ENCODE measurements at regions not wholly inside any gene's neighbourhood (a gene's known extent, or its start where the extent isn't known, plus 50 kb on each side); places are given as distances from the start of the nearest gene placed in this dataset.

DNA sequence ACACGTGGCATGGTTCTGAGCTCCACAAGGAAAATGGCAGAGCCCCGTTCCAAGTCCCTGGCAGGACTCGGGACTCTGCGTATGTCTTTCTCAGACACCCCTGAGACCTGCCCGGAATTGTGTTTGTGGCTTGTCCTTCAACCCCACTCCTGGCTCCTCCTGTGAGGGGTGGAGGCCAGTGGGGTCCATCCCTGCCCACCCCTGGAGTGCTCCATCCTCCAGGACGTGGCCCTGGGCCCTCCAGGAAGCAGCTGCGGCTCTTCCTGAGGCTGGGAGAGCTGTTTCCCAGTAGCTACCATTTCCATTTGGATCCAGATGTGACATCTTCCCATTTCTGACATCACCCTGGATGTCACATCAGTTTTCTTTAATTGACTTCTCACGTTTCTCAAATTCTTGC, 118.7 kb upstream of the C1QTNF9B start:
- H3K27ac Mint-ChIP-seq: no peak overlapping the region
- ChIA-PET POLR2A (no interaction called here), CTCF (interaction anchor here (1.6 kb wide), 1 partner anchor 213 kb away, joined by 5 read pairs; no protein-coding TSS in a partner anchor)

DNA sequence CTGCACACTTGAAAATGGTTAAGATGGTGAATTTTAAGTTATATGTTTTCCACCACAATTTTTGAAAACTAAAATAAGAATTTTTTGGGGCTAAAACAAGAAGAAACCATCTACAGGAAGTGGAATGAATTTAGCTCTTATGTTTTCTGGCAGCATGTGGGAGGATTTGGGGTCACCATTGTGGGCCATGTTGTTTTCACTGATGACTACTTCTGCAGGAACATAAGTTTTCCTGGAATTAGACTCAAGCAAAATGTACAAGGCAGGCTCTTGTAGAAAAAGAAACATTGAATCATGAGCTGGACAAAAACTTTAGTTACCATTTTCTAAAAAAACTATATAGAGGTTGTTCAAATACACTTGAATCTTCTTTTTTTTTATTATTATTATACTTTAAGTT, 125.3 kb upstream of the C1QTNF9B start:
- DNase-seq: no peak
- no peak for ATAC-seq
- no peak overlapping the region for H3K4me3 Mint-ChIP-seq
- H3K27ac Mint-ChIP-seq: no peak overlapping the region
- H3K4me1 Mint-ChIP-seq (ENCODE audit: low read depth): peaks cover 10% of the 10 kb centered on the region
- POLR2A ChIA-PET: no interaction called here
- CTCF ChIA-PET: interaction anchor here (0.9 to 6.5 kb wide), 7 partner anchors 15 to 204 kb away, joined by 3 to 82 read pairs (median 6); partner anchors contain the start of gene SPATA13
- H3K9me3 Mint-ChIP-seq (ENCODE audit: insufficient read depth): no peaks in the 10 kb centered on the region
- H3K36me3 Mint-ChIP-seq (ENCODE audit: low read depth): no peaks in the 10 kb centered on the region
- peaks cover 2% of the 10 kb centered on the region for H3K27me3 Mint-ChIP-seq (ENCODE audit: low read depth)

More for the DNA sequence above, 118.7 kb upstream of the C1QTNF9B start:
- ATAC-seq (no peak), DNase-seq (no peak)
- Mint-ChIP-seq H3K27me3 (ENCODE audit: low read depth) (no peaks in the 10 kb centered on the region), H3K4me3 (no peak overlapping the region), H3K36me3 (ENCODE audit: low read depth) (no peaks in the 10 kb centered on the region), H3K9me3 (ENCODE audit: insufficient read depth) (no peaks in the 10 kb centered on the region), H3K4me1 (ENCODE audit: low read depth) (no peaks in the 10 kb centered on the region)

DNA sequence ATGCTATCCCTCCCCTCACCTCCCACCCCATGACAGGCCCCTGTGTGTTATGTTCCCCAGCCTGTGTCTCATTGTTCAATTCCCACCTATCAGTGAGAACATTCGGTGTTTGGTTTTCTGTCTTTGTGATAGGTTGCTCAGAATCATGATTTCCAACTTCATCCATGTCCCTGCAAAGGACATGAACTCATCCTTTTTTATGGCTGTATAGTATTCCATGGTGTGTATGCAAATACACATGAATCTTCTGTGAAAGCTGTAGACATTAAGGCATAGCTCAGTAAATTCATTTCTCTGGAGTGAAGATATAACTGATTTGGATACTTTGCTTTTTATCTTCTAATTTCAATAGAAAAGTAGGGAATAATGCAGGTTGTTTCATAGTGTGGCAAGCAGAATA, 125.8 kb upstream of the C1QTNF9B start:
- H3K4me3 Mint-ChIP-seq: no peak overlapping the region
- H3K27ac Mint-ChIP-seq: no peak overlapping the region
- ChIA-PET POLR2A (no interaction called here), CTCF (interaction anchor here (0.9 to 6.5 kb wide), 6 partner anchors 15 to 204 kb away, joined by 3 to 82 read pairs (median 7); partner anchors contain the start of gene SPATA13)
- ATAC-seq (no peak), DNase-seq (no peak)
- no peaks in the 10 kb centered on the region for H3K36me3 Mint-ChIP-seq (ENCODE audit: low read depth)
- H3K27me3 Mint-ChIP-seq (ENCODE audit: low read depth): peaks cover 3% of the 10 kb centered on the region
- peaks cover 10% of the 10 kb centered on the region for H3K4me1 Mint-ChIP-seq (ENCODE audit: low read depth)
- no peaks in the 10 kb centered on the region for H3K9me3 Mint-ChIP-seq (ENCODE audit: insufficient read depth)

DNA sequence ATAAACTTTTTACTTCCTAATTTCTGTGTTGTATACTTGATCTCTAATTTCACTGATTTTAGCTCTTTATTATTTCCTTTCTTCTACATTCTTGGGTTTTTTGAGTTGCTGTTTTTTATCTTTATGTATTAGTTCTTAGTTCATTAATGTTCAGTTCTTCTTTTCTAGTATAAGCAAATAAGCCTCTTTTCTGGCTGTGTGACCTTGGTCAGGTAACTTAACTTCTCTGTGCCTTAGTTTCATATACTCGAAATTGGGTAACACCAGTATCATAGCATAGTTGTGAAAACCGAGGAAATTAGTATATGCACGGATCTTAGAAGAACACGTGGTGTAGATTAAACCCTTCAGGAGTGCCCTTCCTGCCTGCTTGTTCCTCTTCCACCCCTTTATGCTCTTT, 130.2 kb upstream of the C1QTNF9B start:
- no peaks in the 10 kb centered on the region for H3K36me3 Mint-ChIP-seq (ENCODE audit: low read depth)
- no peaks in the 10 kb centered on the region for H3K9me3 Mint-ChIP-seq (ENCODE audit: insufficient read depth)
- ATAC-seq (no peak), DNase-seq (no peak)
- H3K4me3 Mint-ChIP-seq: no peak overlapping the region
- ChIA-PET CTCF (interaction anchor here (1.3 kb wide), 1 partner anchor 106 kb away, joined by 3 read pairs; no protein-coding TSS in a partner anchor), POLR2A (no interaction called here)
- no peak overlapping the region for H3K27ac Mint-ChIP-seq
- peaks cover 22% of the 10 kb centered on the region for H3K27me3 Mint-ChIP-seq (ENCODE audit: low read depth)
- peaks cover 7% of the 10 kb centered on the region for H3K4me1 Mint-ChIP-seq (ENCODE audit: low read depth)

DNA sequence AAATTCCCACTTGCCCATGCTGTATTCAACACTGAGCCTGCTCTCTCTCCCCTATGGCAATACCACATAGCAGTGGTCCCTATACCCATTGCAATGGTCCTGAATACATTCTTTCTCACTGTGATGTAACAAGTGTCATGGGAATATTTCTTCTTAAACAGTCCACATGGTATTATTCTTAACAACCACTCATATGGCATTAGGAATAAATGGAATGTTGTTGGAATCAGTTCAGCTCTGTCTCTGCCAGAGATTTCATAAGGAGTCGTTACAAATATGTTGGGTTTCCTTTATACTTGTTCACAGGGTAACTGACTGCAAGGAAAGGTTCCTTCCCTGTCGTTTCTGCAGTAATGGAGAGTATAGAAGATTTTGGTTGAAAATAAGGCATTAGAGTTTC, 128.3 kb upstream of the SPATA13 start:
- H3K9me3 Mint-ChIP-seq (ENCODE audit: insufficient read depth): no peaks in the 10 kb centered on the region
- CTCF ChIA-PET: interaction anchor here (2.3 kb wide), 1 partner anchor 196 kb away, joined by 5 read pairs; no protein-coding TSS in a partner anchor

DNA sequence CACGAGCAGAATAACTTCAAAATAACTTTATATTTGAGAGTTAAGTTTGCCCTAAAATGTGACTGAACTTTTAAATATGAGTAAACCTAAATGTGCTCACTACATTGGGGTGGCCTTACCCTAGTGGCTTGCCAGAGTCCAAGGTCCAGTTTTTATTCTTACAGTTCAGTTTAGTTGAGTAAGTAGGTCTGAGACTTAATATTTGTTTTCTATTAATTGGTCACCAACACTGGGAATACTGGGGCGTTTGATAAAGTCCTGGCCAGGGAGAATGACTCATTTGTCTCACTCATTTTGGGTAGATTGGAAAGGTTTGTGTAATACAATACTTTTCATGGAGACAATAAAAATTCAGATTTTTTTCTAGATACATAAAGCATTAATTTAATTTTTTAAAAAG, 127.8 kb upstream of the SPATA13 start:
- H3K36me3 Mint-ChIP-seq (ENCODE audit: low read depth): no peaks in the 10 kb centered on the region
- CTCF ChIA-PET: interaction anchor here (2.3 kb wide), 1 partner anchor 196 kb away, joined by 5 read pairs; no protein-coding TSS in a partner anchor
- peaks cover 20% of the 10 kb centered on the region for H3K27me3 Mint-ChIP-seq (ENCODE audit: low read depth)
- no peaks in the 10 kb centered on the region for H3K9me3 Mint-ChIP-seq (ENCODE audit: insufficient read depth)
- no peak overlapping the region for H3K4me3 Mint-ChIP-seq
- DNase-seq: no peak
- POLR2A ChIA-PET: no interaction called here
- H3K27ac Mint-ChIP-seq: no peak overlapping the region
- no peaks in the 10 kb centered on the region for H3K4me1 Mint-ChIP-seq (ENCODE audit: low read depth)
- ATAC-seq: no peak

More for the DNA sequence above, 128.3 kb upstream of the SPATA13 start:
- H3K27ac Mint-ChIP-seq: no peak overlapping the region
- POLR2A ChIA-PET: no interaction called here
- no peaks in the 10 kb centered on the region for H3K36me3 Mint-ChIP-seq (ENCODE audit: low read depth)
- no peak for DNase-seq
- no peak for ATAC-seq
- H3K4me1 Mint-ChIP-seq (ENCODE audit: low read depth): no peaks in the 10 kb centered on the region
- H3K27me3 Mint-ChIP-seq (ENCODE audit: low read depth): peaks cover 22% of the 10 kb centered on the region
- H3K4me3 Mint-ChIP-seq: no peak overlapping the region

DNA sequence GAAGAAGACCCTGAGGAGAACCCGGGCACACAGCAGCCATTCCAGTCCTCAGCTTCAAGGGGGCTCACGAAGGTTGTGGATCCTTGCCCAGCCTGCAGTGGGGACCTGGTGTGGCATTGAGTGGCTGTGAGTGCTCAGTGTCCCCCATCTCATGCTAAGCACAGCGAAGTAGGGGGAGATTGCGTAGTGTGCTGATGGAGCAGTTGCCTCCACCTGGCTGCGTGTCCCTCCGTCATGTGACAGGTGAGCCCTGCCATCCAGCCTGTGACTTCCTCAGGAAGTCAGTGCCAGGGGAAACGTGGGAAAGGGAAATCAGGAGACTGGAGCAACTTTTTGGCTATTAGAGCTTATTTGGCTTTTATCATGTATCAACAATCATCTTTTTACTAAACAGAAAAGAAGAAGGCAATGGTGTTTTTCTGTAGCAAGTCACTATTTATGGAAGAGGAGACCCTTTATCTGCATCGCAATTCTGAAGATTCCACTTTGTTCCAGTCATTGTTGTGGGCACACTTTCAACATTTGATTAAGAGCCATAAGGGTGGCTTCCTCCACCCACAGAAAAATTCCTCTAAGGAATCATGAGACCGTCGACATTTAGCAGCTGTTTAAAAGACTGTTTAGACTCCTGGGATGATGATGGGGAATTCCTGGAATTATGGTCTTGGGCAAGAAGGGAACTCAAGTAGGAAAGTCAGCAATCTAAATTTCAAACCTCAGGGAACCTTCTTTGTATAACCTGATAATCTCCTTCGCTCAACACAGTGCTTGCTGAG, 126.8 kb upstream of the SPATA13 start:
- ChIA-PET CTCF (interaction anchor here (1.3 to 2.3 kb wide), 3 partner anchors 13 to 195 kb away, joined by 4 to 9 read pairs (median 5); no protein-coding TSS in a partner anchor), POLR2A (no interaction called here)
- Mint-ChIP-seq H3K27me3 (ENCODE audit: low read depth) (peaks cover 16% of the 10 kb centered on the region), H3K4me1 (ENCODE audit: low read depth) (peaks cover 6% of the 10 kb centered on the region), H3K4me3 (no peak overlapping the region), H3K9me3 (ENCODE audit: insufficient read depth) (no peaks in the 10 kb centered on the region), H3K36me3 (ENCODE audit: low read depth) (no peaks in the 10 kb centered on the region), H3K27ac (no peak overlapping the region)
- ATAC-seq (no peak), DNase-seq (no peak)

DNA sequence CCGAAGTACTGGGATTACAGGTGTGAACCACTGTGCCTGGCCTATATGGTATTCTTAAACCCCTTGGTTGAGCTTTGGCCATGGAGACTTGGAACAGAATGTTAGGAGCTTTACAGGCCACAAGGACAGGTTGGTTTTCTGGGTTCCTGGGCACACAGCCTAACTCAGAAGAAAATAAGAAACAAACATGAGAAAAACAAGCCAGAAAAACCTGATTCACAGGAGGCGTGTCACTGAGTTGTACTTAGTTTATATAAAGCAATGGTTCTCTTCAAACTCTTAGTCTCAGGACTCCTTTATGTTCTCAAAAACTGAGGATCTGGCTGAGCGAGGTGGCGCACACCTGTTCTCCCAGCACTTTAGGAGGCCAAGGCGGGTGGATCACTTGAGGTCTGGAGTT, 125.1 kb upstream of the SPATA13 start:
- POLR2A ChIA-PET: interaction anchor here (0.6 to 0.7 kb wide), 2 partner anchors 182 to 547 kb away, joined by 3 read pairs; no protein-coding TSS in a partner anchor
- DNase-seq: no peak
- peaks cover 8% of the 10 kb centered on the region for H3K4me1 Mint-ChIP-seq (ENCODE audit: low read depth)
- CTCF ChIA-PET: interaction anchor here (1.1 to 2.2 kb wide), 4 partner anchors 15 to 193 kb away, joined by 3 to 9 read pairs (median 4); no protein-coding TSS in a partner anchor
- no peaks in the 10 kb centered on the region for H3K36me3 Mint-ChIP-seq (ENCODE audit: low read depth)
- no peaks in the 10 kb centered on the region for H3K9me3 Mint-ChIP-seq (ENCODE audit: insufficient read depth)
- no peak overlapping the region for H3K4me3 Mint-ChIP-seq
- ATAC-seq: no peak
- no peak overlapping the region for H3K27ac Mint-ChIP-seq
- peaks cover 12% of the 10 kb centered on the region for H3K27me3 Mint-ChIP-seq (ENCODE audit: low read depth)

DNA sequence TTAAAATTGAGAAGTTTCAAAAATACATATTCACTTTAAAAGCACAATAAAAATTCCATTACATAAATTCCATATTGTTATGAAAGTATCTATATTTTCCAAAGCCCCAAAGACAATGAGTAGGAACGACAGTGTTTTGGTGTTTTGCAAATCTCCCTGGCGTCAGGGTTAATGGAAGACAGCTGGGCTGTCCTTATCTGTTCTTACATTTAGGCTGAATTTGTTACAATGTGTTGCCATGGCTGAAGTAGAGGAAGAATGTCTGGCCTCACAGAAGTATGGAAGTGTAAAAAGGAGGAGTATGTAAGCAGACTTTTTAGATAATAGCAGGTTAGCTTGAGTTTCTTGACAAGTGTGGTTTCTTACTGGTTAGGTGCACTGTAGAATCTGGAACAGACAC, 124.4 kb upstream of the SPATA13 start:
- no peak for ATAC-seq
- Mint-ChIP-seq H3K27ac (no peak overlapping the region), H3K9me3 (ENCODE audit: insufficient read depth) (no peaks in the 10 kb centered on the region), H3K36me3 (ENCODE audit: low read depth) (no peaks in the 10 kb centered on the region), H3K4me3 (no peak overlapping the region), H3K4me1 (ENCODE audit: low read depth) (peaks cover 9% of the 10 kb centered on the region), H3K27me3 (ENCODE audit: low read depth) (peaks cover 6% of the 10 kb centered on the region)
- no peak for DNase-seq
- ChIA-PET CTCF (interaction anchor here (1.6 kb wide), 1 partner anchor 192 kb away, joined by 3 read pairs; no protein-coding TSS in a partner anchor), POLR2A (no interaction called here)

DNA sequence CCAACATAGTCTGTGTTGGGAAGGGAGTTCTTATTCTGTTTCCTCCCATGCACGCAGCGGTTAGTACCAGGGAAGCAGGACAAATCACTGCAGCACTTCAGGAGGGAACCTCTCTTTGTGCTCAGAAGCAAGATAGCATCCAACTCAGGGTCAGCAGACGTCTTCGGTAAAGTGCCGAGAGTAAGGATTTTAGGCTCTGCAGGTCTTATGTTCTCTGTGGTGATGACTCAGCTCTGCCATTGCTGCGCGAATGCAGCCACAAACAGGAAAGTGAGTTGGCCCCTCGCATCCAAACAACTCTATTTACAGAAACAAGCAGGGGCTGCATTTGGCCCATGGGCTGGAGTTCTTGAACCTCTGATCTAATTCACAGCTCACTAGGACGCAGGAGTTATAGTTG, 122.1 kb upstream of the SPATA13 start:
- H3K27me3 Mint-ChIP-seq (ENCODE audit: low read depth): no peaks in the 10 kb centered on the region
- peak overlapping the region; percentile 27 for H3K27ac Mint-ChIP-seq
- DNase-seq (peak; percentile 42), ATAC-seq (peak; percentile 76)
- H3K4me3 Mint-ChIP-seq: no peak overlapping the region
- no peaks in the 10 kb centered on the region for H3K36me3 Mint-ChIP-seq (ENCODE audit: low read depth)
- no peaks in the 10 kb centered on the region for H3K9me3 Mint-ChIP-seq (ENCODE audit: insufficient read depth)
- ChIA-PET POLR2A (no interaction called here), CTCF (interaction anchor here (0.7 to 1.6 kb wide), 3 partner anchors 15 to 17 kb away, joined by 3 to 5 read pairs (median 5); no protein-coding TSS in a partner anchor)
- peaks cover 9% of the 10 kb centered on the region for H3K4me1 Mint-ChIP-seq (ENCODE audit: low read depth)

DNA sequence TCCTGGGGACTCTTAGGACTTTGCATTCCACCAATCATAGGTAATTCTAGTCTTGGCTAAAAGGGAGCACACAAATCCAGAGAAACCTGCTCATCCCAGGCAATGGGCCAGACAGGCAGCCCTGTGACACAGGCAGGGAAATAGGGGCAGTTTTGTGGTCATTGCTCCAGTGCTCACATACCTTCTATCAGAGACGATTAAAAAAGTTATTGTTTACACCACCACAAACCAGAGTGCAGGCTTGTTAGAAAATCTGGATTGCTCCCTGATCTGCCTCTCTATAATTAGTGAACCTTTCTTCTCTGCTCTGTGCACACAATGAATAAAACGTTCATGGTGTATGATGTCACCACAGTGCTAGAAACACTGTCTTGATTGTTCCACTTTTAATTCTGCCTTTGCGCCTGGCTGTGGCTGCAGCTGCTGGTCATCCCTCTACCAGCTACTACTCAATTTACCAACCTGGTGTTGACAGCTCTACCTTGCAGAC, 121.6 kb upstream of the SPATA13 start:
- Mint-ChIP-seq H3K4me1 (ENCODE audit: low read depth) (peaks cover 9% of the 10 kb centered on the region), H3K27me3 (ENCODE audit: low read depth) (no peaks in the 10 kb centered on the region), H3K36me3 (ENCODE audit: low read depth) (no peaks in the 10 kb centered on the region), H3K27ac (no peak overlapping the region), H3K4me3 (no peak overlapping the region), H3K9me3 (ENCODE audit: insufficient read depth) (no peaks in the 10 kb centered on the region)
- CTCF ChIA-PET: interaction anchor here (0.7 to 1.6 kb wide), 3 partner anchors 14 to 18 kb away, joined by 3 to 5 read pairs (median 5); no protein-coding TSS in a partner anchor
- ATAC-seq (no peak), DNase-seq (no peak)
- POLR2A ChIA-PET: no interaction called here

Data from activated CD8-positive, alpha-beta T cell treated with anti-CD3 and anti-CD28 coated beads, Interleukin-2, amount 10 ng/mL, durations not matched to agents 7 days and 5 days (primary cell).